ENCODE measurements at regions not wholly inside any gene's neighbourhood (a gene's known extent, or its start where the extent isn't known, plus 50 kb on each side); places are given as distances from the start of the nearest gene placed in this dataset.

DNA sequence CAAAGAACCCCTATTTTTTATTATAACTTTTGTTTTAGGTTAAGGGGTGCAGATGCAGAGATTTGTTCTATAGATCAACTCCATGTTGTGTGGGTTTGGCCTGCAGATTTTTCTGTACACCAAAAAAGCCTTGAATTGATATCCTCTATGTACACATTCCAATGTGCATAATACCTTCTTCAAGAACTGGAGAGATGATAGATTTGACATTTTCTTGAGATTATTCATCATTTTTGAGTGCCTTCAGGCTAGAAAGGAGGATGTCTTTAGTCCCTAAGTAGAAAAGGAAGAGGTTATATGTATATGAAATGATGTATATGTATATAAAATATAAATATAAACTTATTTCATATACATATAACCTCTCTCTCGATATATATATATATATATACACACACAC, 1190.0 kb upstream of the ALCAM start:
- TF ChIP-seq CTCF (IDR thresholded peaks at IDR 0.05) (no peak), POLR2A (IDR thresholded peaks at IDR 0.05) (no peak)
